GM12878 (cell line): ENCODE measurements at regions not wholly inside any gene's neighbourhood (a gene's known extent, or its start where the extent isn't known, plus 50 kb on each side); places are given as distances from the start of the nearest gene placed in this dataset.

Experiments
- ATAC-seq: fragments of 200-7000 bp; cut with Tn5 transposase; 3 replicates; pipeline ENCODE4 v1.9.1; 2020; ENCODE audit warnings: mild to moderate bottlenecking, moderate library complexity
- BruUV-seq: library from RNA; stranded (reverse); fragments of 400-500 nt; replicated peaks from 2 replicates; lab custom pipeline; 2021; lab: Mats Ljungman, UMichigan
- CTCF ChIA-PET: fragments of 300-600 bp; sonication (Branson Sonifier 250); formaldehyde crosslinking; extraction: SDS; loops from one replicate; lab custom pipeline; 2021; ENCODE audit warnings: inconsistent platforms; lab: Yijun Ruan, JAX
- POLR2A ChIA-PET: fragments of 350-600 bp; formaldehyde crosslinking; extraction: SDS; loops from one replicate; lab custom pipeline; 2021; ENCODE audit warnings: inconsistent platforms; lab: Charles Lee
- RAD21 ChIA-PET: fragments of 300-600 bp; sonication (Branson Sonifier 250); formaldehyde crosslinking; loops from one replicate; lab custom pipeline; 2023; ENCODE audit warnings: antibody characterized with exemption; ENCODE audit not compliant: unreplicated experiment; lab: Charles Lee
- SMC1A ChIA-PET: fragments of 300-600 bp; sonication (Branson Sonifier 250); formaldehyde crosslinking; loops from one replicate; lab custom pipeline; 2023; ENCODE audit not compliant: unreplicated experiment, uncharacterized antibody; lab: Charles Lee
- DNase-seq: peaks from one replicate; pipeline ENCODE4 v3.0.0-alpha.2; 2011; ENCODE audit warnings: low read depth, low spot score
- FAIRE-seq: peaks from 3 replicates; lab custom pipeline; 2011; peaks lifted over from hg19 to GRCh38; lab: Jason Lieb, UNC
- H2AFZ ChIP-seq: 2 replicates; pipeline ENCODE4 v1.6.0; 2011; ENCODE audit warnings: low read depth, low read length, control low read depth; ENCODE audit not compliant: control insufficient read depth
- H3K27ac ChIP-seq: 2 replicates; pipeline ENCODE4 v1.5.1; 2011; ENCODE audit warnings: control low read depth; ENCODE audit not compliant: control insufficient read depth, insufficient read depth
- H3K27me3 ChIP-seq, 2 experiments: replicated peaks in 1 of 2; 2 replicates each; pipeline versions ENCODE4 v1.6.0 to v1.6.1; 2011; ENCODE audit warnings: low read length in 1 of 2; ENCODE audit not compliant: control insufficient read depth in 2 of 2, insufficient read depth in 2 of 2
- H3K36me3 ChIP-seq, 2 experiments: 2 replicates each; pipeline ENCODE4 v1.5.1; 2011; ENCODE audit warnings: low read length in 1 of 2; ENCODE audit not compliant: control insufficient read depth in 2 of 2, insufficient read depth in 2 of 2
- H3K4me1 ChIP-seq: 2 replicates; pipeline ENCODE4 v1.6.1; 2011; ENCODE audit warnings: mild to moderate bottlenecking, low read length, moderate library complexity, mixed read lengths; ENCODE audit not compliant: control insufficient read depth, insufficient read depth
- H3K4me2 ChIP-seq: 2 replicates; pipeline ENCODE4 v1.6.0; 2011; ENCODE audit warnings: control low read depth; ENCODE audit not compliant: control insufficient read depth, insufficient read depth
- H3K4me3 ChIP-seq: fragments of 200-600 bp; sonication (generic); 2 replicates; pipeline ENCODE4 v1.5.1; 2016
- H3K79me2 ChIP-seq: 2 replicates; pipeline ENCODE4 v1.6.0; 2011; ENCODE audit warnings: low read length; ENCODE audit not compliant: control insufficient read depth, insufficient read depth
- H3K9ac ChIP-seq: 2 replicates; pipeline ENCODE4 v1.8.0; 2011; ENCODE audit warnings: low read length, control low read depth, mixed read lengths; ENCODE audit not compliant: control insufficient read depth, insufficient read depth
- H3K9me3 ChIP-seq: replicated peaks from 3 replicates; pipeline ENCODE4 v1.5.1; 2011; ENCODE audit warnings: mild to moderate bottlenecking, low read length; ENCODE audit not compliant: control insufficient read depth, insufficient read depth
- H4K20me1 ChIP-seq: 2 replicates; pipeline ENCODE4 v1.6.0; 2011; ENCODE audit not compliant: control insufficient read depth, insufficient read depth
- CBX5 ChIP-seq: sonication (generic); IDR thresholded peaks from 2 replicates; pipeline ENCODE4 v1.6.1; 2016; ENCODE audit warnings: low read depth, moderate library complexity, mild to moderate bottlenecking, inconsistent platforms
- JUND ChIP-seq: IDR thresholded peaks from 2 replicates; pipeline ENCODE4 v1.6.1; 2012; ENCODE audit warnings: low read depth, mild to moderate bottlenecking, low read length, improper control_type of control experiment, moderate library complexity
- SKIL ChIP-seq: fragments of 450-650 bp; IDR thresholded peaks from 2 replicates; pipeline ENCODE4 v1.6.1; 2017; ENCODE audit warnings: mild to moderate bottlenecking, low read depth, inconsistent platforms; ENCODE audit not compliant: poor library complexity, severe bottlenecking
- WGBS: methylation state at CpG from one replicate; pipeline ENCODE4 v1.1.6; 2016; ENCODE audit warnings: low lambda C conversion rate; ENCODE audit not compliant: insufficient replicate concordance, insufficient coverage; ENCODE audit errors: missing lambda C conversion rate; 5-methylcytosine and 5-hydroxymethylcytosine counted together
- in situ Hi-C: fragments of 300-500 bp; cut with MboI; formaldehyde crosslinking; loops from 9 replicates; pipeline ENCODE4 v1.14.3; 2018; ENCODE audit warnings: mixed read lengths
- intact Hi-C: fragments of 100-400 bp; cut with micrococcal nuclease; formaldehyde crosslinking; loops from one replicate; pipeline ENCODE4 v1.14.2; 2022; ENCODE audit not compliant: unreplicated experiment

GRCh38 chr6:130693944-130694343 lies 133.3 kb upstream of the SMLR1 start (continued):
- TF ChIP-seq JUND, result no peak
- no peak for TF ChIP-seq SKIL
- TF ChIP-seq, all 136 proteins: peak for 0

GRCh38 chr6:130694606-130695005 lies 132.6 kb upstream of the SMLR1 start:
- no peak for DNase-seq
- intact Hi-C loops (loop anchor here (5.0 to 10.0 kb wide), 3 partner anchors 72 to 640 kb away; no protein-coding TSS in a partner anchor), in situ Hi-C loops (no loop called here)
- Histone ChIP-seq H3K27me3 (no peaks in the 10 kb centered on the region; a peak in 1 of 4 replicates), H2AFZ (no peak overlapping the region), H3K79me2 (no peaks in the 10 kb centered on the region), H3K36me3 (no peaks in the 10 kb centered on the region), H3K4me1 (no peaks in the 10 kb centered on the region), H3K9ac (no peak overlapping the region), H4K20me1 (no peaks in the 10 kb centered on the region), H3K4me2 (no peak overlapping the region), H3K4me3 (no peak overlapping the region), H3K27ac (no peak overlapping the region), H3K9me3 (no peaks in the 10 kb centered on the region)
- no peak for TF ChIP-seq CBX5
- no peak for FAIRE-seq
- RAD21 ChIA-PET, result interaction anchor here (0.9 kb wide), 1 partner anchor 372 kb away, joined by 3 read pairs; no protein-coding TSS in a partner anchor
- CTCF ChIA-PET, result interaction anchor here (1.0 to 2.1 kb wide), 5 partner anchors 19 to 372 kb away, joined by 3 to 6 read pairs (median 5); no protein-coding TSS in a partner anchor
- POLR2A ChIA-PET, result interaction anchor here (0.9 kb wide), 1 partner anchor 369 kb away, joined by 3 read pairs; no protein-coding TSS in a partner anchor
- SMC1A ChIA-PET, result interaction anchor here (1.2 to 2.3 kb wide), 6 partner anchors 13 to 327 kb away, joined by 3 to 7 read pairs (median 4); no protein-coding TSS in a partner anchor
- BruUV-seq, result no TSS peak
- 74% methylated on average over 4 of the region's 4 CpGs for WGBS
- ATAC-seq, result no peak
